HG03159 (cell line): ENCODE measurements at regions not wholly inside any gene's neighbourhood (a gene's known extent, or its start where the extent isn't known, plus 50 kb on each side); places are given as distances from the start of the nearest gene placed in this dataset.

ENCODE experiments used
- ATAC-seq: cut with Tn5 transposase; IDR thresholded peaks from one replicate; pipeline ENCODE4 v1.9.1; 2021; ENCODE audit warnings: mild to moderate bottlenecking, moderate library complexity; ENCODE audit not compliant: unreplicated experiment

GRCh38 chr16:49081554-49081953, 200.1 kb downstream of the CBLN1 start:
- no peak for ATAC-seq

GRCh38 chr16:49081086-49081485, 200.6 kb downstream of the CBLN1 start:
- ATAC-seq: no peak

GRCh38 chr16:49078571-49078970, 203.1 kb downstream of the CBLN1 start:
- no peak for ATAC-seq

- no peak for ATAC-seq
These were observed 203.5 kb downstream of the CBLN1 start for GRCh38 chr16:49078104-49078503.

GRCh38 chr16:49075709-49076108, 205.9 kb downstream of the CBLN1 start:
- ATAC-seq: no peak

- no peak for ATAC-seq
These were observed 213.4 kb downstream of the CBLN1 start for GRCh38 chr16:49068224-49068623.

GRCh38 chr16:49067776-49068175, 213.9 kb downstream of the CBLN1 start:
- no peak for ATAC-seq

GRCh38 chr16:49061137-49061714, 220.4 kb downstream of the CBLN1 start:
- ATAC-seq: no peak

GRCh38 chr16:49060728-49061127, 220.9 kb downstream of the CBLN1 start:
- no peak for ATAC-seq

- ATAC-seq: no peak
These were observed 223.3 kb downstream of the CBLN1 start for GRCh38 chr16:49058382-49058781.

- no peak for ATAC-seq
These were observed 223.7 kb downstream of the CBLN1 start for GRCh38 chr16:49057936-49058335.

GRCh38 chr16:49057391-49057790, 224.2 kb downstream of the CBLN1 start:
- ATAC-seq: no peak

- no peak for ATAC-seq
These were observed 225.1 kb downstream of the CBLN1 start for GRCh38 chr16:49056546-49056945.

GRCh38 chr16:49055824-49056545, 225.7 kb downstream of the CBLN1 start:
- no peak for ATAC-seq

- no peak for ATAC-seq
These were observed 226.3 kb downstream of the CBLN1 start for GRCh38 chr16:49055291-49055690.

GRCh38 chr16:49054606-49055005, 227.0 kb downstream of the CBLN1 start:
- no peak for ATAC-seq

- no peak for ATAC-seq
These were observed 228.8 kb downstream of the CBLN1 start for GRCh38 chr16:49052846-49053245.

GRCh38 chr16:49051576-49051975, 230.1 kb downstream of the CBLN1 start:
- no peak for ATAC-seq

GRCh38 chr16:49050607-49051006, 231.0 kb downstream of the CBLN1 start:
- no peak for ATAC-seq

- no peak for ATAC-seq
These were observed 232.0 kb downstream of the CBLN1 start for GRCh38 chr16:49049644-49050043.

- no peak for ATAC-seq
These were observed 232.4 kb downstream of the CBLN1 start for GRCh38 chr16:49049191-49049590.

- ATAC-seq: no peak
These were observed 233.1 kb downstream of the CBLN1 start for GRCh38 chr16:49048557-49048956.

GRCh38 chr16:49036126-49036525, 245.5 kb downstream of the CBLN1 start:
- no peak for ATAC-seq
